Activated CD8-positive, alpha-beta memory T cell treated with anti-CD3 and anti-CD28 coated beads for 24 hours (primary cell): ENCODE measurements at regions not wholly inside any gene's neighbourhood (a gene's known extent, or its start where the extent isn't known, plus 50 kb on each side); places are given as distances from the start of the nearest gene placed in this dataset.

Experiments
- DNase-seq: peaks from one replicate; pipeline ENCODE4 v3.0.0-alpha.2; 2020

DNA sequence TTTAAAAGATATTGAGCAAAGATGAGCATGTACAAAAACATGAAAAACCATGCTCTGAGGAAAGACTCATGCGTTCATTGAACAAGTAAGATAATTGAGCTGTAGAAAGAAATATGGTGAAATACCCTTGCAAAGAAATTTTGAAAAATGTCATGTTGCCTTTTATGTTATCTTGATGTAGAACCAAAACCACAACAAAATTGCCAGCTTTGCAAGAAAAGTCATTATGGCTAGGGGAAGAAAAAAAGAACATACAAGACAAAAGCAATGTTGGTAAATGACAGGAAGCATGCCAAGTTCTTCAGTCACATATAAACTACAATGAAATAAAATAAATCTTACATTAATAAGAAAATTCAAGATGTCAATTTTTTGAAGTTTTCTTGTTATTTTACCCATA lies 368.0 kb downstream of the IRX1 start:
- DNase-seq, result no peak

DNA sequence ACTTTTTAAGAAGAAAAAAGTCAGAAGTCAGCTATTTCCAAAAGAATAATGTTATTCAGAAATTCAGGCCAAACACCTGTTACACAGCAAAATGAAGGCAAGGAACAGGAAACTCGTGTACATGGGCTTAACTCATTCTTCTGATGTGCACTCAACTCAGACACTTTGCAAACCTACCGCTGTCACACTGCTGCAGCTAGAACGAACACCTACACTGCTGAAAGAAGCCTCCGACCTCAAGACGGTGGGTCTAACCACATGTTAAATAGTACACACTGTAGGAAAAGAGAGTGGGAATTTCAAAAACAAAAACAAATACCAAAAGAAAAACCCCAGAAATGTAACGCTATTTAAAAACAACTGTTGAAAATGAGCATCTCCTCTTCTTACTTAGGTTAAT lies 384.5 kb downstream of the IRX1 start:
- no peak for DNase-seq

DNA sequence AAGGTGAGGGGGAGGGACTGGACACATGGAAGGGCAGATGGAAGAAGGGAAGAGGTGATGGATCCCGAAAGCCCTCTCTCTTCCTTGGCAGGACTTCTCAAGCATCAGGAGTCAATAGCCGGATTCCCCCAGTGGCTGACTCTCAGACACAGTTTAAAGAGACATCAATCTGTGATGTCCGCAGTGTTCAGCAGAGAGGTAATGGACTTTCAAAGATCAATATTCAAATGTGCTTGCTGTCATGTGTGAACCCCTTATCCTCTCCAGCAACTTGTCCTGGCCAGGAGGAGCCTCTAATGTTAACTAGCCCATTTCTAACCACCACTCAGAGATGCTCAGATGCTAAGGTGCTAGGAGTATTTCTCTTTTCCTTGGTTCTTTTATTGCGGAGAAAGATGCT lies 392.2 kb downstream of the IRX1 start:
- no peak for DNase-seq

DNA sequence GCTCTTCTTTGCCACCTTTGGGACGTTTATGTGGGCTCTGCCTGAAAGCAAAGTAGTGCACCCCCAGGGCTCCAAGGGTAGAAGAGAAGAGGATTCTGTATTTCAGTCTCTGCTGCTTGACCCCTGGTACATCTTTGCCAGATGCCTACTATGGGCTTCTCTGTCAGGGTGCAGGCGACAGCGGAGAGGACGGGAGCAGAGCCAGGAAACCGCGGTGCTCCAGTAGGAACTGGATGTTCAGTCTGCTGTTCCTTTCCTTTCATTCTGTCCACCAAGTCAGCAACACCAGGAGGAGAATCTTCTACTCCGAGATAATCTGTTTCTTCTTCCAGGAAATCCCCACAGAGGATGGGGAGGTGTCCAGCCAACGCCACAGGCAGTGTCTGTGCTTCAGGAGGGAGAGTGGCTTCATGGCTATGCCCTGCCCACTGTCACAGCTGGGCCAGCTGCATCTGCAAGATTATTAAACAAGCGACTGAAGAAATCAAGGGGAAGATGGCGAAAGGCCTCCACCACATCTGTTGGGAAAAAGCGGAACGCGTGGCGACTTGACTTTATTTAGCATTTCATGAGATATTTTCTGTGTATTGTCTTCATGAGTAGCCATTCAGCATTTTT lies 398.3 kb downstream of the IRX1 start:
- DNase-seq, result no peak

DNA sequence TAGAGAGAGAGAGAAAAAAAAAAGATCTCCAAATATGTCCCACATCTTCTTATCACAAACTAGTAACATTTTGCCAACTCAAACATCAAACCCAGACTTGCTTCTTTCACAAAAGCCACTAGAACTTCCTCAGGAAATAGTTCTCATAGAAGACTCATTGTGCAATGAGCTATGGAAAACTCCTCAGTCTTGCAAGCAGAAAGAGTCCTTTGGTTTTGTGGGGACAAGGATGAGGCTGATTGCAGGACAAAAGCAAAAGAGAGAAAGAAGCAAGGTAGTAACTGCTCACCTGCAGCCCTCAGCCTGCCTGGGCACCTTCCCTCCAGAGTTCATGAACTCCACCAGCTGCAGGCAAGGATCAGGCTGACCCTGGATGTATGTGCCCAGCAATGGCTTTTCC lies 399.0 kb downstream of the IRX1 start:
- no peak for DNase-seq

DNA sequence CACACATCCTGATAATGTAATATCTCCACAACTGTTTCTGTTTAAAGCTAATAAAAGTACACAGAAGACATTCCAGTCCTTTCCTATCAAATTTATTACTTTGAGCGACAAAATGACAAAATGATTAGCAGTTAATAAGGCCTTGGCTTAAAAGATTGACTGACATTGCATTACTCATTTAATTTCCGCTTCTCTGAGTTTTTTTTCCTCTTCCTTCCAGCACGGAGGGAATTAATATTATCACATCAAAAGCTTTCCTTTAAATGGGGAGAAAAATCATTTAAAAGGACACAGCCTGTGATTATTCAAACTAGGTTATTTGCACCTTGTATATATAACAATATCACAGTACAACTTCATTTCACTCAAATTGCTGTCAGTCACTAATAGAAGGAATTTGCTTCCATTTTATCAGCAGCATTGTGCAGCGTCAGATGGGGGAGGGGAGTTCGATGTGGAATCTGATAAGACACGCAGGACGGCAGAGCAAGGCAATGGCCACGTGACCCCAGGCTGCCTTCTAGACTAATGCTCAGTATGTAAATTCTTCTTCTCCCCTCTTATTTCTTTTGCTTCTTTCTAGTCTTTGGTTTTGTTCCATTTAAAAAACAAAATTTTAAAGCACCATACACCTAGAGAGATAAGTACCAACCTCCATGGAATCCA lies 400.5 kb downstream of the IRX1 start:
- no peak for DNase-seq

DNA sequence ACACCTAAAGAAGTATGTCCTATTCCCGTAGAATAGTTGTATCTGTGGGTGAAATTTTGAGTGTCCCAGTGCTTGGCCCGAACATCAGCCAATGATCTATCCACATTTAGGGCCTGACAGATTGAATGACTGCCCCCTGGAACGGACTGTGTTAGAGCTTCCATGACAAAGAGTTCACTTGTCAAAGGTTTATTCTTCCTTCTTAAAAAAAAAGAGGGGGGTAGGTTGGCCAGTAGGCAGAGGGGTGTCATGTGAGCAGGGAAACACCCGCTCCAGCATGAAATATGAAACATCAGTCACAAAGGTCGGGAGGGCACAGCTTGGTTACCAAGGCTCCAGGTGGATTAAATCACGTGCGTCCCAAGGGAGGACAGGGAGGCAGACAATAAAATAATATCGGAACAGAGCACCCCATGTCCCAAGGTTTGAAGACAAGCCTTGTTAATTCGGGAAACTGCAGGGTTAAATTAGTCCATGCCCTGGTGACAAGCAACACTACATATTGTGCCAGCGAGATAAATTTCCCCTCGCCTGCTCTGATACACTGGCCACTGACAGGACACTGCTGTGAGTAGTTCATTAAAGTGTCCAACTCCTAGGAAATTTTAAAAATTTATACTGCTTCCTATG lies 401.2 kb downstream of the IRX1 start:
- no peak for DNase-seq

DNA sequence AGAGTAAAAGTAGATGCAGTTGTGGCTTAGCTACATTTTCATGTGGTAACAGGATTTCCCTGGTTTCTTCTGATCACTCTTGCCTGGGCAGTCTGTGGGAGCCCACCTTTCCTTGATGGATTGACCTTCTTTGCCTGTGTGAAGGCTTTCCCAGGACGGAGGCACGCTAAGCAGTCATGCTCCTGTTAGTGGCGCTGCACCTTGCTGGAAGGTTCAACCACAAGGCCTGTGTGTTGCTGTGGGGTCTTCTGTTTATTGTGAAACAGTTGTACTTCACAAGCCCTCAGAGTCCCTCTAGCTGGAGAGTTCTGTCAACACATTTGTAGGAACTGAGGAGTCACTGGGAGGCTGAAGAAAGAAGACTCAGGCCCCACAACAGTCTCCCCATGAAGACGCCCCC lies 402.0 kb downstream of the IRX1 start:
- DNase-seq, result no peak

DNA sequence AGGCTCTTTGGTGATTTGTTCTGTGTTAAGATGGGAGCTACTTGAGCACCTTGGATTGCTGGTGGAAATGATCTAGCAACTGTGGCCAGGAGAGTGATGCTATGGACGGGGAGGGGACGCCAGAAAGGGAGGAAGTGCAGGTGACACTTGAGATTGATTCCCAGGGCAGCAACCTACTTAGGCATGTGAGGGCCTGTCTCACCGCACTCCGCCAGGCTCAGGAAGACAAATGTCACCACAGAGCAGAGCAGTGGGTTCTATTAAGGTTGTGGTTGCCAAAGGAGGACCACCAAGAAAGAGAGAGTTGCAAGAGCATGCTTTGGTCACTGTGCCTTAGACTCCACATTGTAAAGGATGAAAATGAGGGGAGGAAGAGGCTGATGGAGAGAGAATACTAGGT lies 404.3 kb downstream of the IRX1 start:
- DNase-seq, result no peak

DNA sequence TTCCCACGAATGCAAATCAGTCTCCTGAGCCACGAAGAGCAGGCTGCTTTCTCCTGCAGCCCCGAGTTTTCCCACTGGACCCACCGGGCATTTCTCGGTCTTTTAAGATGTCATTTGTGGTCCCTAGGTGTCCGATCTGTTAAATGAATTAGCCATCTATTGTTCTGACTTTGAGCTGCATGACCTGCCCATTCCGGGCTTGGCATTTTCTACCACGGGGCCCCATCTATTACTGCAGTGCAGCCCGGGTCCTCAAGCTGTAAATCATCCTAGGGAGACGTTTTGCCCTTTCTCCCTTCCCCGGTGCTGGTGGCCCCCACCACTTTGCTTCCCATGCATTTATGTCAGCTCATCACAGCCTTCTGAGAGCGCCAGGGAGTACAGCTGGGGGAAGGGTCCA lies 405.4 kb downstream of the IRX1 start:
- no peak for DNase-seq

DNA sequence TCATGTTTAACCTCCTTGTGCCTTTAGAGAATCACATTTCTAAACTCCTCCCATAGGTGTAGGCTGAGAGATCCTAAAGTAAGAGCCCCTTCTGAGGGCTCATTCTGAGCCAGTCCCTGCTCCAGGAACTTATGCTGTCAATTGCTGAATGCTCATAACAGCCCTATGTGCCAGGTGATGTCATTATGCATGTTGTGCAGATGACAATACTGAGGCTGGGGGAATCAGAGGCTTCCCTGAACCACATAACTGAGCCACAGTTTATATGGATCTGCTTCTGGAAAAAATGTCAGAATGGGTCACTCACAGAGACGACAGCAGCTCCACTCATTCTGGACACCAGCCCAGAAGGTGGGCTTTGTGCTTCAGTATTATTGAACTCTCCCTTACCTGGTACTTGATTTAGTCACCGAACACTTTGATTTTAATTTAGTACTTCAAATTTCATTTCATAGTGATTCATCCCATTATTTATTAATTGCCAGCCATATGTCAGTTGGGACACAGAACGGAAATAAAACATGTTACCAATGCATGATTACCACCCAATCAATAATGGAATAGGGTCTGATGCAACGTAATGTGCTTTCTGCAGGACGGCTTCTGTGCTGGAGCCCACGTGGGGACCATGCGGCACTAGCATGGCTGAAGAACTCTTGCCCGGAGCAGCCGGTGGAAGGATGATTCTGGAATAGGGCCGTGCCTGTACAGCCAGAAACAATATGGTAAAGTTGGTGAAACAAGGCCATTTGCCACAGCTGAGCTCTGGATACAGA lies 406.3 kb downstream of the IRX1 start:
- no peak for DNase-seq

DNA sequence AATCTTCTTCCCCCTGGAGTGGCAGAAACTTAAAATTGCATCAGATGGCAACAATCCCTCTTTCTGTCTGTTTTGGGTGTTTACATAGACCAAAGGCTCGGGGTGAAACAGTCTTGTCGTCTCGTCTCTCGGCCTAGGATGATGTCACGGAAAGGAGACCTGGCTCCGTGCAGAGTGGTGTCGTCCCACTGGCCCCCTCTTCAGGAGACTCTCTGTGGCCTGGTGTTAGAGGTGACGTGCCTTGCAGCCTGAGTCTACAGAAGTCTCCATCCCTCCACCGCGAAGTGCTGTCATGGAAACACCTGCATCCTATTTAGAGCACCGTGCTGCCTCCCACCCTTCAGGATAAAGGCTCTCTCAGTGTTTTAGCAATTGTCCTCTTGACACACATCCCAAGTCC lies 409.7 kb downstream of the IRX1 start:
- no peak for DNase-seq

DNA sequence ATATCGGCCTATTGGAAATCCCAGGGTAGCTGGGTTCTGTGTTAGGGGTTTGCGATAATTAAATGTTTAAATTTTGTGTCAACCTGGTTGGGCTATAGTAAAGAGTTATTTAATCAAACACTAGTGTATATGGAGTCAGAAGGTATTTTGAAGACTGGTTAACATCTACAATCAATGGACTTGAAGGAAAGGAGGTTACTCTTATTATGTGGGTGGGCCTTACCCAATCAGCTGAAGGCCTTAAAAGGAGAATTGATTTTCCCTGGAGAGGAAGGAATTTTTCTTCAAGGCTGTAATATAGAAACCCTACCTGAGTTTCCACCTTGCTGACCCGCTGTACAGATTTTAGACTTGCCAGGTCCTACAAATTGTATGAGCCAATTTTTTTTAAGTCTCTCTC lies 411.4 kb downstream of the IRX1 start:
- DNase-seq, result no peak

DNA sequence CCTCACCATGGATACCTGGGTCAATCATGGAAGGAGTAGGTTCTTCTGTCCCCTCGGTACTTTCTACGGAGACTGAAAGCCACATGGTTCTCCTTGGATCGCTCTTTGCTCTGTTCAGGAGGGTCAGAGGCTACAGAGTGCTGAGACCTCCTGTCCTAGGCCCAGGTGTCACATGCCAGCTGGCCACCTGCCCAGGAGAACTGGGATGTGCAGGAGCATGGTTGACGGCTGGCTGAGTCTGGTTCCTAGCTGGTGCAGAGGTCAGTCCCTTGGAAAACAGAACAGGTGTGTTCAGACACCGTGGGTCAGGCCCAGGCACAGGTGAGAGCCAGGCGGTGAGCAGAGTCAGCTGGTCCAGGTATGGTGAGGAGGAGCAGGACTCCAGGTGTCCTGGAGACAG lies 416.3 kb downstream of the IRX1 start:
- DNase-seq, result no peak

DNA sequence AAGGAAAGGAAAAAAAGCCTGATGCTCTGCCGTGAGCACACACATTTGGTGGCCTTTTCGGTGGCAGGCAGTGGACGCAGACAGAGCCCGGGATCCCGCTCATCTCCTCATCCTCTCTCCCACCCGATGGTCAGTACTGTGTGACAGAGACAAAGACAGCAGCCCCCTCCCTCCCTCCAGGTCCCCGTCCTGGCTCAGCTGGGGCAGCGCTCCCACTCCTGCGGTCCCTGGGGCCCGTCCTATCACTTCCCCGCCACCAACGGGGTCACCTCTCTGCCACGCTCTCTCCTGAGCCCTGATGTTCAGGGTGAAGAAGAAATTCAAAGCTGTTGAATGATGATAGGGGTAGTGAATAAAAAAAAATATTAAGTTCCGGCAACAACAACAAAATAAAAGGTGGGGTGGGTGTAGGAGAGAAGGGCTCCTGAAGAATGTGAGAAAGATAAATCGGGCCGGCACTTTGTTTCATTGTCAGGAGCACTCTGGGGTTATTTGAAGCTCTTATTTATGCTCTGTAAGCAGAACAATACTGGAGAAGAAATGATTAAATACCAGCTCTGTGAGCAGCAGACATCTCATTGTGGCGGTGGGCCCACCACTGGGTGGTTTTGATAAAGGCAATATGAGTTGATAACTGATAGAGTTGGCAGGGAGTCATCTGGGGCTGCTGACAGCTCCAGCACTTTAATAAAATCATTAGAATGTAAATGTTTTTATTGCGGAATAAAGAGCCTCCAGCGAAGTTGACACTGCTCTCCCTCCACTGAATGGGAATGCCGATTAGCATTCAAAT lies 417.7 kb downstream of the IRX1 start:
- DNase-seq, result no peak

DNA sequence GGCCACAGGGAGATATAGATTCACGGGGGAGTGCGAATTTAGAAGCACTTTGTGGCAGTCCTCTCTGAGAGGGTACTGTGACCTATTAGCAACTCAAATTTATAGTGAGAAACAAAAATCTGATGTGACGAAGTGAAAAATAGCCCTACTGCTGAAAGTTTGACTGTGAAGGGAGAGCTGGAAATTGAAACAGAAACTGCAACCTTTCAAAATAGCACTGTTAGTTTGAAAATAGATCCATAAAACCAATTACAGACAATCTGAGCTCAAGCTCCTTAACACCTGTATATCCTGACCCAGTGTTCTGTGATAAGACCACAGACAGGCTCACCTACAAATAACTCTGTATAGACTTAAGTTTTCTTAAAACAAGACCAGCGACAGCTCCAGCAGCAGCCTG lies 420.1 kb downstream of the IRX1 start:
- DNase-seq, result no peak

DNA sequence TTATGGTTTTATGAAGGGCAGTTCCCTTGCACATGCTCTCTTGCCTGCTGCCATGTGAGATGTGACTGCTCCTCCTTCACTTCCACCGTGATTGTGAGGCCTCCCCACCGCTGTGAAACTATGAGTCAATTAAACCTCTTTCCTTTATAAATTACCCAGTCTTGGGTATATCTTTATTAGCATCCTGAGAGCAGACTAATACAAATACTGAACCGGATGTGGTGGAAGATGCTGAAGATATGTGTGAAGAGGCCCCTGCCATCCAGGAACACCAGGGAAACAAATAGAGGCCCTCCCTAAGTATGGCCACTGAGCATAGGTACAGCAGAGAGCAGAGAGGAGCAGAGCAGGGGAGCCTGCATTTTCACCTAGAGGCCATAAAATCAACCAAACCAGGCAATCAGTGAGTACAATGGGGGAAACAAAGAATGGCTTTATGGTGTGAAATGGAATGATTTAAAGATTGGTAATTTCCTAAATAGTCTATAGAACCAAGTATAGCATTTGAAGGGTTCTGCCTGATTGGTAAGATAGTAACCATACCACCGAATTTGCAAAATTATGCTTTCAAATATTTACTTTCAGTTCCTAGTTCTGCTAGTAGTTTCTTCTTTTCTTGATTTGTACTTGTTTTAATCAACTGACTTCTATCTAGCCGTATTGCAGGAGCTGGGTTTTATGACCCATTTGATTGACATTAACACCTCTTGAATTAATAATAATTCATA lies 421.6 kb downstream of the IRX1 start:
- DNase-seq, result no peak

DNA sequence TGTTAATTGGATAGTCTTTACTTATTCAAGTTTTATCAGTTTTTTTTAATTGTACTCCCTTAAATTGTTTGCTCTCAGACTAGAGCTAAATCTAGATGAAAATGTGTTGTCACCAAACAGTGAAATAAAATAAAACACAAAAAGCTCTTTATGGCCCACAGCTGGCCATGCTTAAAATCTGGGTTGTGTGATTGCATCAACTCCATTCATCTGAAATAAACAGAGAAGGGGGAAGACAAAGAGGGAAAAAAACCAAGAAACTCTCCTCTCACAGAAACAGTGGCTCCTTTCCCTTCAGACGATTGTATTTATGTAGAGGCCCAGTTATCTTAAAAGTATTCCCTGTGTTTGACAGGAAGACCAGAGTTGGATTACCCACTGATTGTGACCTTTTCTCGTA lies 422.4 kb downstream of the IRX1 start:
- no peak for DNase-seq

DNA sequence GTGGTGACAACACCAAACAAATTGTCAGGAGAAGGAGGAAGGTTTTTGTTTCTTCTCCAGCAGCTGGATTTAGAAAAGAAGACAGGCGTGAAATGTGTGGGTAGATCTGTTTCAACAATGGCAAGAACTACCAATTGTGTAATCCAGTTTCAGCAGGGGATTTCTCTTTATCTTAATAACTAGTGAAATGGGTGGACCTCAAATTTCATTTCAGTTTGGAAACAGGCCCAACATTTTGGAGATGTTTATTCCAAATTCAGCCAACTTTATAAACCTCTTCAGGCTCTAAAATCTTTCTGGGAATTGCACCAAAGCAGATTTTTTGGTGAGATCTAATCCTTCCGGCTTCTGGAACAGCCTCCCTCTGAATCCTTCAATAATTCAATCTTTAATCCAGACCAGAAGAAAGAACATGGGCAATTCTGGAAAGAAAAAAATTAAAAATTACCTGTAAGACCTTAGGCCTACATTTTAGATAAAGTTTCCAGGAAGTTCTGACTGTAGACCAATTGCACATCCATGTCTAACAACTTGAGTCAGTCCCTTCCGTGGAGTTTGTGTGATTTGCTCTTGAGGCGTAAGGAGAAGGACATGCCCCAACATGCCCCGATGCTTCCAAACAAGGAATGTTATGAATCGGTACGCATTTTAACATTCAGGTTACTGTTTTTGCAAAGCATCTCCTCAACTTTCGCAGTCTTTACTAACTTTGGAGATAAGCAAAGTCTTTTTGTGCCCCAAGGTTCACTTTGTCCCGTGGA lies 423.6 kb downstream of the IRX1 start:
- no peak for DNase-seq

DNA sequence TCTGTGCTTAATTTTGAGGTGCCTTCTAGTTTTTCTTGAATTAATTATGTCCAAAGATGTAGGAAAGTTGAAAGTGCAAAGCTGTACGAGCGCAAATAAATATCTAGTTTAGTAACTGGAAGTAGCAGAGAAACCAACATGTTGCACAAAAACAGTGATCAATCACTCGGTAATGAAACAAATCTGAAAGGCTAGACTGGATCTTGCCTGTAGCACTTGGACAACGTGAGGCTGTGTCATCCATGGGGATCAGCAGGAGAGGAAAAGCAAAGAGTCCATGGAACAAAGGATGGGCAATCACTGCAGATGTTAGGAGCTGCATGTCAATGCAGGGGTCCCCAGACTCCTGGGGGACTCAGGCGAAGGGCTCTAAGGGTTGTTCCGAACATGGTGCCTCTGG lies 424.2 kb downstream of the IRX1 start:
- DNase-seq, result no peak

DNA sequence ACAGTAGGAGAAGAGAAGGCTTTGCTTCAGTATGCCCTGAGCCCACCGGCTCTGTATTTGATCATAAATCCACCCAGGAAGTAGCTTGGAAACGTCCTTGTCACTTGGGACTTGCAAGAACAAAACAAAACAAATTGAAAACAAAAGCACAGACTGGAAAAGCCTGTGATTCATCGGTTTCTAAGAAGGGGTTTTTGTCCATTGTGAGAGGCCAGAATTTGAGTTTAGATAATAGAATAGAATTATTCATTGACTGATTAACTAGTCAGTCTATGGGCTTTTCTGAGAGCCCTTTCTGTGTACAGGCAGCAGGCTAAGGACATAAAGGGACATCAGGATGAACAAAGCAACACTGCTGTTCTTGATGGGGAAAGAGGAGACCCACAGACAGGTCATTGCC lies 424.8 kb downstream of the IRX1 start:
- no peak for DNase-seq
